RWPE1 (cell line): ENCODE measurements at regions not wholly inside any gene's neighbourhood (a gene's known extent, or its start where the extent isn't known, plus 50 kb on each side); places are given as distances from the start of the nearest gene placed in this dataset.
"Not testable (repeated sequence)": the region's sequence is repeated elsewhere in the genome, so short reads cannot be mapped to it uniquely, and the experiment has no call there.

Experiments used
- CTCF ChIA-PET: fragments of 350-600 bp; sonication (Branson Sonifier 250); formaldehyde crosslinking; extraction: SDS; loops from one replicate; lab custom pipeline; 2021; lab: Yijun Ruan, JAX
- POLR2A ChIA-PET: fragments of 400-600 bp; formaldehyde crosslinking; extraction: SDS; loops from one replicate; lab custom pipeline; 2020; ENCODE audit warnings: antibody characterized with exemption; ENCODE audit not compliant: low non-redundant PET; lab: Yijun Ruan, JAX
- DNase-seq: peaks from one replicate; pipeline ENCODE4 v3.0.0; 2012; ENCODE audit warnings: low spot score
- H3K27ac ChIP-seq: fragments of 450-650 bp; 2 replicates; pipeline ENCODE4 v1.5.1; 2017
- TF ChIP-seq, protein P1 (sequence below): fragments of 450-650 bp; conservative IDR thresholded peaks from 2 replicates; pipeline ENCODE4 v1.5.1; 2017; ENCODE audit warnings: low read depth, mild to moderate bottlenecking

DNA sequence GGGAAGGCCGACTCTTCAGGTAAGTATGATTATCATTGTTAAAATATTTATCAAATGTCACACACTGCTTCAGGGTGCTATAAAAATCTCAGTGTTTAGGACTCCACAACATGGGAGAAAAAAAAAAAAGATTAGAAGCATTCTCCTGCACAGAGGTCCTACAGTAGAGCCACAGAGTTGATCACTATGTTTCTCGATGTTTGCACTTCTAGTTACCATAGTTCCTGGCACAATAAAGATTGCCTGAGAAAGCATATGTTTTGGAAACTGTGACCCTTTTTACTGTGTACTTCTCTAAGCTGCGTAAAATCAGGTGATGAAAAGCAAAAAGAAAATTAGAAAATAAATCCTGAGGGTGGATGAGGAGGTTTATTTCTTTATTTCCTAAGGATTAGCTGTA lies 269.9 kb upstream of the SYNCRIP start:
- no peak overlapping the region for H3K27ac ChIP-seq
- TF ChIP-seq, protein P1, sequence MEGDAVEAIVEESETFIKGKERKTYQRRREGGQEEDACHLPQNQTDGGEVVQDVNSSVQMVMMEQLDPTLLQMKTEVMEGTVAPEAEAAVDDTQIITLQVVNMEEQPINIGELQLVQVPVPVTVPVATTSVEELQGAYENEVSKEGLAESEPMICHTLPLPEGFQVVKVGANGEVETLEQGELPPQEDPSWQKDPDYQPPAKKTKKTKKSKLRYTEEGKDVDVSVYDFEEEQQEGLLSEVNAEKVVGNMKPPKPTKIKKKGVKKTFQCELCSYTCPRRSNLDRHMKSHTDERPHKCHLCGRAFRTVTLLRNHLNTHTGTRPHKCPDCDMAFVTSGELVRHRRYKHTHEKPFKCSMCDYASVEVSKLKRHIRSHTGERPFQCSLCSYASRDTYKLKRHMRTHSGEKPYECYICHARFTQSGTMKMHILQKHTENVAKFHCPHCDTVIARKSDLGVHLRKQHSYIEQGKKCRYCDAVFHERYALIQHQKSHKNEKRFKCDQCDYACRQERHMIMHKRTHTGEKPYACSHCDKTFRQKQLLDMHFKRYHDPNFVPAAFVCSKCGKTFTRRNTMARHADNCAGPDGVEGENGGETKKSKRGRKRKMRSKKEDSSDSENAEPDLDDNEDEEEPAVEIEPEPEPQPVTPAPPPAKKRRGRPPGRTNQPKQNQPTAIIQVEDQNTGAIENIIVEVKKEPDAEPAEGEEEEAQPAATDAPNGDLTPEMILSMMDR = no peak
- ChIA-PET CTCF (interaction anchor here (0.6 kb wide), 1 partner anchor 672 kb away, joined by 3 read pairs; no protein-coding TSS in a partner anchor), POLR2A (no interaction called here)
- DNase-seq = no peak

DNA sequence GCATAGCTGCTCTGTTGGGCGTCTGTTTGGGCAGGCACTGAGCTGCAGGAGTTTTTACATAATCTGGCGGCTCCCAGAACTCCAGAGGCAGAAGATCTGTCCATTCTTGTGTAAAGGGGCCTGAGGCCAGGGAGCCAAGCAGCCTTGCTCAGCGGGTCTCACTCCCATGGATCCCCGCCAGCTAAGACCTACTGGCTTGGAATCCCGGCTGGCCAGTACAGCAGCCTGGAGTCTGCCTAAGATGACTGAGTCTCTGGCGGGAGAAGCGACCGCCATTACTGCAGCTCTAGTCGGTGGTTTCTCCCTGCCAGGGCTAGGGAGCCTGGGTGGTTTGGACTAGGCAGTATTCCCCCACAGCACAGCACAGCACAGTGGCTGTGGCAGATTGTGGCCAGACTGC lies 268.4 kb upstream of the SYNCRIP start:
- CTCF ChIA-PET = no interaction called here

DNA sequence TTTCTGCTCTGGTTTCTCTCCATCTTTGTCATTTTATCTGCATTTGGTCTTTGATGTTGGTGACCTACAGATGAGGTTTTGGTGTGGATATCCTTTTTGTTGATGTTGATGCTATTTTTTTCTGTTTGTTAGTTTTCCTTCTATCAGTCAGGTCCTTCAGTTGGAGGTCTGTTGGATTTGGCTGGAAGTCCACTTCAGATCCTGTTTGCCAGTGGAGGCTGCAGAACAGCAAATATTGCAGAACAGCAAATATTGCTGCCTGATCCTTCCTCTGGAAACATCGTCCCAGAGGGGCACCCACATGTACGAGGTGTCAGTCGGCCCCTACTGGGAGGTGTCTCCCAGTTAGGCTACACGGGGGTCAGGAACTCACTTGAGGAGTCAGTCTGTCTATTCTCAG lies 265.4 kb upstream of the SYNCRIP start:
- H3K27ac ChIP-seq, POLR2A ChIA-PET, CTCF ChIA-PET, DNase-seq: not testable (repeated sequence)

More for the DNA sequence above, 268.4 kb upstream of the SYNCRIP start:
- POLR2A ChIA-PET = no interaction called here
- TF ChIP-seq, protein P1 = no peak
- no peak for DNase-seq
- no peak overlapping the region for H3K27ac ChIP-seq

DNA sequence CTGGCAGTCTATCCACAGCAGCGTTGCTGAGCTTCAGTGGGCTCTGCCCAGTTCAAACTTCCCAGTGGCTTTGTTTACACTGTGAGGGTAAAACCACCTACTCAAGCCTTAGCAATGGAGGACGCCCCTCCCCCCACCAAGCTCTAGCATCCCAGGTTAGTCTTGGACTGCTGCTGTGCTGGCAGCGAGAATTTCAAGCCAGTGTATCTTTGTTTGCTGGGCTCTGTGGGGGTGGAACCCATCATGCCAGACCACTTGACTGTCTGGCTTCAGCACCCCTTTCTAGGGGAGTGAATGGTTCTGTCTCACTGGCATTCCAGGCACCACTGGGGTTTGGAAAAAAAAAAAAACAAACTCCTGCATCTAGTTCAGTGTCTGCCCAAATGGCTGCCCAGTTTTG lies 249.7 kb upstream of the SYNCRIP start:
- POLR2A ChIA-PET = no interaction called here
- CTCF ChIA-PET = no interaction called here
- DNase-seq = no peak
- TF ChIP-seq, protein P1 = no peak
- H3K27ac ChIP-seq = no peak overlapping the region

DNA sequence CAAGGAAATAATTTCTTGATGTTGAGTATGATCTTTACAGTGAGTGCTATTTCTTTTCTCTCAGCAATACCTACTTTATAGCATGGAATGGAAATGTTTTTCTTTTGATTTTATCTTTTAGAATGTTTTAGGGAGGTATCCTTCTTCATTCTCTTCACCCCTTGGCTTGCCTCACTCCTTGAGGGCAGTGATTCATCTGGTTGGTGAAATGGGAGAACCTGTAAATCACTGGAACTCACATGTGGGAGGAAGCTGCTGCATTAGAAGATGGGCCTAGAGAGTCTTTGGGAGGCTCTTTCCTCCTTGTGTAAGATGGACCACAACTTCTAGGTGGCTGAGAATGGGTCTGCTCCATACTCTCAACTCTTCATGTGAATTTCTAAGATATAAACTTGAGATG lies 244.8 kb upstream of the SYNCRIP start:
- no peak for DNase-seq
- ChIA-PET POLR2A (no interaction called here), CTCF (no interaction called here)
- no peak overlapping the region for H3K27ac ChIP-seq
- TF ChIP-seq, protein P1 = no peak

DNA sequence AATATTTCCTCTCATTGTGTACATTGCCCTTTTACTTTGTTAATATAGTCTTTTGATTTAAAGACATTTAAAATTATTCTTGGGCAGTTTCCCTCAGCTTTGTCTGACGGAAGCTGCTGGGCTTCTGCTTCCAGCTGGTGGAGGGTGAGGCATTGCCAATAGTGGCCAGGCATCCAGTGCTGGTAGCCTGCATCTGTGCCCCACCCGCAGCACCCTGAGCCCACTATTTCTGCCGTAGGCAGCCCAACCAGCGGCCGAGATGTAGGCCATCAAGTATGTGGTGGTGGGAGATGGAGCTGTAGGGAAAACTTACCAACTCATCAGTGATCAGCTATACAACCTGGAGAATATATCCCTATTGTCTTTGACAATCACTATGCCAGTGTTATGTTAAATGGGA lies 226.0 kb upstream of the SYNCRIP start:
- POLR2A ChIA-PET = no interaction called here
- no peak for DNase-seq
- CTCF ChIA-PET = no interaction called here
- TF ChIP-seq, protein P1 = no peak
- H3K27ac ChIP-seq = no peak overlapping the region

GRCh38 chr6:85867595-85867994 lies 224.9 kb upstream of the SYNCRIP start:
- ChIA-PET CTCF (no interaction called here), POLR2A (no interaction called here)
- no peak overlapping the region for H3K27ac ChIP-seq
- TF ChIP-seq, protein P1 = no peak
- no peak for DNase-seq
